ENCODE measurements at regions not wholly inside any gene's neighbourhood (a gene's known extent, or its start where the extent isn't known, plus 50 kb on each side); places are given as distances from the start of the nearest gene placed in this dataset.
A peak's percentile ranks its signal among the peaks of the same experiment; 100 is the strongest.

DNA sequence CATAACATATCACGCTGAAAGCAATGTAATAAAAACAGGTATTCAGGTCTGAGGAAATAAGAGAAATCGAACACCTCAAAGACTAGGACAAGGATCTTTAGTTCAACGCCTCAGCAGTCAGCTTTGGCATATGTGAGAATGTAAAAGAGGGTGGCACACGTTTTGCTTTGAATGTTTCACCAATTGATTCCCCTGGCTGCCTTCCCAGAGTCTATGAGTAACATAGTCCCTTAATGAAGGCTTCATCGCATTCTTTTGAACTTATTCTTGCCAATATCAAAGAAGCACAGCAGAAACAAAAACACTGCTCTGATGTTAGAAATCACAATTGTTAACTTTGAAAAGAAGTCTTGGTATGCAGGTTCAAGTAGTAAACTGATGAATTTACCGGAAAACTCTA, 764.8 kb downstream of the ADGRL2 start:
- no peak for TF ChIP-seq EGR1 (IDR thresholded peaks at IDR 0.05)
- TF ChIP-seq YY1 (IDR thresholded peaks at IDR 0.05; ENCODE audit: low read depth) = no peak
- peak; percentile 46 for TF ChIP-seq TCF12 (IDR thresholded peaks at IDR 0.05; ENCODE audit: low read depth)
- TF ChIP-seq FOXM1 (IDR thresholded peaks at IDR 0.05; ENCODE audit: borderline replicate concordance, low read depth) = peak; percentile 59; the same call in 1 of the 2 replicates
- TF ChIP-seq RAD21 (IDR thresholded peaks at IDR 0.05; ENCODE audit: low read depth) = no peak
- TF ChIP-seq, protein P1, sequence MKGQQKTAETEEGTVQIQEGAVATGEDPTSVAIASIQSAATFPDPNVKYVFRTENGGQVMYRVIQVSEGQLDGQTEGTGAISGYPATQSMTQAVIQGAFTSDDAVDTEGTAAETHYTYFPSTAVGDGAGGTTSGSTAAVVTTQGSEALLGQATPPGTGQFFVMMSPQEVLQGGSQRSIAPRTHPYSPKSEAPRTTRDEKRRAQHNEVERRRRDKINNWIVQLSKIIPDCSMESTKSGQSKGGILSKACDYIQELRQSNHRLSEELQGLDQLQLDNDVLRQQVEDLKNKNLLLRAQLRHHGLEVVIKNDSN (IDR thresholded peaks at IDR 0.05) = no peak
- TF ChIP-seq, protein P2, sequence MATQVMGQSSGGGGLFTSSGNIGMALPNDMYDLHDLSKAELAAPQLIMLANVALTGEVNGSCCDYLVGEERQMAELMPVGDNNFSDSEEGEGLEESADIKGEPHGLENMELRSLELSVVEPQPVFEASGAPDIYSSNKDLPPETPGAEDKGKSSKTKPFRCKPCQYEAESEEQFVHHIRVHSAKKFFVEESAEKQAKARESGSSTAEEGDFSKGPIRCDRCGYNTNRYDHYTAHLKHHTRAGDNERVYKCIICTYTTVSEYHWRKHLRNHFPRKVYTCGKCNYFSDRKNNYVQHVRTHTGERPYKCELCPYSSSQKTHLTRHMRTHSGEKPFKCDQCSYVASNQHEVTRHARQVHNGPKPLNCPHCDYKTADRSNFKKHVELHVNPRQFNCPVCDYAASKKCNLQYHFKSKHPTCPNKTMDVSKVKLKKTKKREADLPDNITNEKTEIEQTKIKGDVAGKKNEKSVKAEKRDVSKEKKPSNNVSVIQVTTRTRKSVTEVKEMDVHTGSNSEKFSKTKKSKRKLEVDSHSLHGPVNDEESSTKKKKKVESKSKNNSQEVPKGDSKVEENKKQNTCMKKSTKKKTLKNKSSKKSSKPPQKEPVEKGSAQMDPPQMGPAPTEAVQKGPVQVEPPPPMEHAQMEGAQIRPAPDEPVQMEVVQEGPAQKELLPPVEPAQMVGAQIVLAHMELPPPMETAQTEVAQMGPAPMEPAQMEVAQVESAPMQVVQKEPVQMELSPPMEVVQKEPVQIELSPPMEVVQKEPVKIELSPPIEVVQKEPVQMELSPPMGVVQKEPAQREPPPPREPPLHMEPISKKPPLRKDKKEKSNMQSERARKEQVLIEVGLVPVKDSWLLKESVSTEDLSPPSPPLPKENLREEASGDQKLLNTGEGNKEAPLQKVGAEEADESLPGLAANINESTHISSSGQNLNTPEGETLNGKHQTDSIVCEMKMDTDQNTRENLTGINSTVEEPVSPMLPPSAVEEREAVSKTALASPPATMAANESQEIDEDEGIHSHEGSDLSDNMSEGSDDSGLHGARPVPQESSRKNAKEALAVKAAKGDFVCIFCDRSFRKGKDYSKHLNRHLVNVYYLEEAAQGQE (IDR thresholded peaks at IDR 0.05; ENCODE audit: low read depth) = no peak
- peak; percentile 94 for TF ChIP-seq NFIC (IDR thresholded peaks at IDR 0.05)
- no peak for TF ChIP-seq ZBTB7A (IDR thresholded peaks at IDR 0.05; ENCODE audit: low read depth)
- TF ChIP-seq EP300 (IDR thresholded peaks at IDR 0.05; ENCODE audit: borderline replicate concordance) = peak; percentile 70; the same call in 1 of the 2 replicates
- TF ChIP-seq CEBPB (IDR thresholded peaks at IDR 0.05) = no peak; the same call in 1 of the 2 replicates
- peak; percentile 60 for TF ChIP-seq TEAD4 (IDR thresholded peaks at IDR 0.05)

DNA sequence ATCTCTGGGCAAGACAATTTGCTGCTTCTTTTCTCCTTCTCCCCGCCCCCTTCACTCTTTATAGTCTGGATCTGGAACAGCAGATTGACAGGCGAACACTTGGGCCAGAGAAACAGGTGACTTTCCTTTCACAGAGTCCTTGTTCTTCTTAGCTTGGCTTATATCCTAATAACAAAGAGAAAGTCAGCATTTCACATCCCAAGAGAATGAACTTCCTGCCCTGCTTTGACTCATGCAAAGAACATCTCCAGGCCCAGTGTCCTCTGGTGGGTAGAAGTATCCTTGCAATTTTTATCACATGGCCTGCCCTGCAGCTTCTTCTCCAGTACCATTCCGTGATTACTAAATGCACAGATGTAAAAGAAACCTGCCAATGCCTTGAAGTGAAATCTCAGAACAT, 764.4 kb downstream of the ADGRL2 start:
- TF ChIP-seq TCF12 (IDR thresholded peaks at IDR 0.05; ENCODE audit: low read depth) (no peak; the same call in 1 of the 2 replicates), EGR1 (IDR thresholded peaks at IDR 0.05) (no peak), NFIC (IDR thresholded peaks at IDR 0.05) (no peak), YY1 (IDR thresholded peaks at IDR 0.05; ENCODE audit: low read depth) (no peak), RAD21 (IDR thresholded peaks at IDR 0.05; ENCODE audit: low read depth) (0 out of 2 replicates have a peak, but pooled peaks have one; percentile 0), CREB1 (IDR thresholded peaks at IDR 0.05; ENCODE audit: low read depth) (no peak), ZBTB7A (IDR thresholded peaks at IDR 0.05; ENCODE audit: low read depth) (no peak)
- TF ChIP-seq, protein P1 (IDR thresholded peaks at IDR 0.05) = 0 out of 2 replicates have a peak, but pooled peaks have one; percentile 34

DNA sequence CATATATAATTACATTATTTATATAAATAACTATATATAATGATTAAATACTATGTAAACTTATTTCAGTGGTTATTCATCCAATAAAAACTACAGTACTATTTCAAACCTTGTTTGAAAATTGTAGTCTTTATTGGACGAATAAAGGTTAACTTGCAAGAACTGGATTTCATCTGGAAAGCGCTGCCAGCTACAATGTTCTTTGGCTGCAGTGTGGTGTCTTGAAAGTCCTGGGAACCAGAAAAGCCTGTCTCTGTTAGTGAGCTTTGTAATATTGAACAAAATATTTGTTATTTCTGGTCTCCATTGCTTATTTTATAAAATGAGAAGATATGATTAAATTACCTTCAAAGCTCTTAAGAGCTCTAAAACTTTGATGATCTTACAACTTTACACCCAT, 763.6 kb downstream of the ADGRL2 start:
- TF ChIP-seq, protein P1 (IDR thresholded peaks at IDR 0.05) = no peak
- TF ChIP-seq FOXM1 (IDR thresholded peaks at IDR 0.05; ENCODE audit: borderline replicate concordance, low read depth) (no peak), ZBTB7A (IDR thresholded peaks at IDR 0.05; ENCODE audit: low read depth) (no peak), TCF12 (IDR thresholded peaks at IDR 0.05; ENCODE audit: low read depth) (no peak), RAD21 (IDR thresholded peaks at IDR 0.05; ENCODE audit: low read depth) (no peak), TAF1 (IDR thresholded peaks at IDR 0.05; ENCODE audit: low read depth) (no peak), TEAD4 (IDR thresholded peaks at IDR 0.05) (no peak), CEBPB (IDR thresholded peaks at IDR 0.05) (no peak), EP300 (IDR thresholded peaks at IDR 0.05; ENCODE audit: borderline replicate concordance) (no peak)

DNA sequence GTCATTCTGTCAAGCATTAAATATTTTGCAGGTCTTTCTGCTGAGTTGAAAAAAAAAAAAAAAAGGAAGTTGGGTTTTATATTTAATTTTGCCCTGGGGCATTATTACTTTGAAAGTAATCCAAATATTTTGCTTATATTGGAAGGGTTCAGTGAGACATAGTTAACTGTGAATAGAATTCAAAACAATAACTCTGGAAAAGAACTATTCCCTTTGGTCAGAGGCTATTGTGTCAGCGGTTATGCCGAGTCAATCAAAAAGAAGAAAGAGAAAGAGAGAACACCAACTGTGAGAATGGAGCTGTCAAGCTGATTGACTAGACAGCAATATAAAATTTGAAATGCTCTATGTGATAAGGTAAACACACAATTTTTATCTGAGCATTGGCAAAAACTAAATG, 761.7 kb downstream of the ADGRL2 start:
- no peak for TF ChIP-seq FOXM1 (IDR thresholded peaks at IDR 0.05; ENCODE audit: borderline replicate concordance, low read depth)
- no peak for TF ChIP-seq NFIC (IDR thresholded peaks at IDR 0.05)
- no peak for TF ChIP-seq CEBPB (IDR thresholded peaks at IDR 0.05)
- TF ChIP-seq EP300 (IDR thresholded peaks at IDR 0.05; ENCODE audit: borderline replicate concordance) = no peak

DNA sequence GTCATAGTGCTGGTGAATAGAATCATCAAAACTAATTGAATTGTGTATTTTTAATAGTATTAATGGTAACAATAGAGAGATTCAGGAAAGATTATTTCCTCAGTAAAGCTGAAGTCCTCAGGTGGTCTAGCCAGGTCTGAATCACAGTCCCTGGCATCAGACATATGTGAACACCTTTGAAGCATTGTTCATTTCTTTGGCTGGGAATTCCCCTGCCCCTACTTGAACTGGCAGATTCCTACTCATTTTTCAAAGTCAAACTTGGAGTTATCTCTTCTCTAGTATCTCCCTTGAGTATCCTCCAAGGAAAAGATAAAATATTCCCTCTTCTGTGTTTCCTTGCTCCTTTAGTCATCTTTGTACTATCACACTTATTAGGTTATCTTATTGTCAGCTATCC, 759.8 kb downstream of the ADGRL2 start:
- TF ChIP-seq, protein P2 (IDR thresholded peaks at IDR 0.05; ENCODE audit: low read depth) = no peak
- TF ChIP-seq CEBPB (IDR thresholded peaks at IDR 0.05) (no peak), YY1 (IDR thresholded peaks at IDR 0.05; ENCODE audit: low read depth) (no peak)

DNA sequence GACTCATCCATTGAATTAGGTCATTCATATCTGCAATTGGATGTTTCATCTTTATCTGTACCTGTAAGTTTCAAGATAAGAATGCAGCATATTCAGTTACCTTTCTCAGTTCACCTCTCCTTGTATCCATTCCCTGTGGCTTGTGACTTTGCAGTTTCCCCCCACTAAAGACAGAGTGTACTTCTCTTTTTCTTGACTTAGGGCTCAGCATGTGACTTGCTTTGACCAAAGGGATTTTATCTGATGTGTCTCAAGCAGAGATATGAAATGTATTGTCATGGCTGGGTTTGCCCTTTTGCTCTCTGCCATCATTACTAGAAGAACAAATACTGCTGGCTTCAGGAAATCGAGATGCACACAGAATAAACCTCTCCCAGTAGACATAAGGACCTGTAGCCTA, 754.8 kb downstream of the ADGRL2 start:
- no peak for TF ChIP-seq YY1 (IDR thresholded peaks at IDR 0.05; ENCODE audit: low read depth)
- TF ChIP-seq, protein P2 (IDR thresholded peaks at IDR 0.05; ENCODE audit: low read depth) = no peak
- no peak for TF ChIP-seq EGR1 (IDR thresholded peaks at IDR 0.05)
- no peak for TF ChIP-seq NFIC (IDR thresholded peaks at IDR 0.05)
- TF ChIP-seq CREB1 (IDR thresholded peaks at IDR 0.05; ENCODE audit: low read depth) = no peak
- no peak for TF ChIP-seq TAF1 (IDR thresholded peaks at IDR 0.05; ENCODE audit: low read depth)
- TF ChIP-seq EP300 (IDR thresholded peaks at IDR 0.05; ENCODE audit: borderline replicate concordance) = no peak
- no peak for TF ChIP-seq TCF12 (IDR thresholded peaks at IDR 0.05; ENCODE audit: low read depth)
- no peak for TF ChIP-seq TEAD4 (IDR thresholded peaks at IDR 0.05)

All from Ishikawa (cell line).